GM21619 (cell line): ENCODE measurements at regions not wholly inside any gene's neighbourhood (a gene's known extent, or its start where the extent isn't known, plus 50 kb on each side); places are given as distances from the start of the nearest gene placed in this dataset.
A peak's percentile ranks its signal among the peaks of the same experiment; 100 is the strongest.
"Not testable (repeated sequence)": the region's sequence is repeated elsewhere in the genome, so short reads cannot be mapped to it uniquely, and the experiment has no call there.

Experiments
- ATAC-seq: cut with Tn5 transposase; IDR thresholded peaks from one replicate; pipeline ENCODE4 v1.9.1; 2021; ENCODE audit not compliant: unreplicated experiment

DNA sequence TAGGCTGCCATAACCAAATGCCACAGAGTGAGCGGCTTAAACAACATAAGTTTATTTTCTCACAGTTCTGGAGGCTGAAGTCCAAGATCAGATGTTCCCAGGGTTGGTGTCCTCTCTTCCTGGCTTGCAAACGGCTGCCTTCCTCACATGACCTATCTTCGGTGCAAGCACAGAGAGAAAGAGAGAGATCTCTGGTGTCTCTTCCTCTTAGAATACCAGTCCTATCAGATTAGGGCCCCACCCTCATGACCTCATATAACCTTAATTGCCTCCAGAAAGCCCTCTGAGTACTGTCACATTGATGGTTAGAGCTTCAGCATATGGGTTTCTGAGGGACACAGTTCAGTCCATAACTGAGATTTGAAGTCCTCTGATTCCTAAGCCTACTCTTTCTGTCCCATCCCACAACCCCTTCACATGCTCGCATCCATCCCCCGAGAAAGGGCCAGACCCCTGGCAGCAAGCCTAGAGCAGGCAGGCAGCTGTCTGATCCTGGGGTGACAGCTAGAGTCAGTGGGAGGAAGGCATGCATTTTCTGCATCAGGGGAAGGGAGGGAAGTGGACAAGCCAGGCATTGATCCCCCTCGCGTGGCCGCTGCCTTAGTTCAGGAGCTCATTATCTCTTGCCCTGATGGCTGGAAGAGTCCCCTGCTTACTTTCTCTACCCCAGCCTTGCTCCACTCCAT is 114.1 kb downstream of the FAR1 start:
- ATAC-seq, result no peak

DNA sequence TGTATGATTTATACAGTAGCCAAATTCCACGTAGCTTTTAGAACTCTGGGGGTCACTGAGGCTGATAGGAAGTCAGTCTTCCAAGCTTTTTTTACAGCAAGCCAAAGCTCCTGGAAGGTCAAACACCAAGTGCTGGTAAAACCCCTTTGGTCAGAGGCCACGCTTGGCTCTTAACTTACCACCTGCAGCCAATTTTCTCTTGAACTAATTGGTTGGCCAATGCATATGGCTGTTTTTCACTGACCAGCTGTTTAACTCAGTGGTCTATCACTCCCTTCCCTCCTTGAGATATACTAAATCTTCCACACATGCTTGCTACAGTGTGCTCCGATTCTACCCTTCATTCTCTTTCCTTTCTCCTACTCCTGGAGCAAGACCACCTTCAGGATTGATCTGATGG is 116.0 kb downstream of the FAR1 start:
- ATAC-seq, result no peak

GRCh38 chr11:13784855-13785254 is 116.4 kb downstream of the FAR1 start:
- ATAC-seq, result no peak

GRCh38 chr11:13786688-13787087 is 118.2 kb downstream of the FAR1 start:
- ATAC-seq, result no peak

DNA sequence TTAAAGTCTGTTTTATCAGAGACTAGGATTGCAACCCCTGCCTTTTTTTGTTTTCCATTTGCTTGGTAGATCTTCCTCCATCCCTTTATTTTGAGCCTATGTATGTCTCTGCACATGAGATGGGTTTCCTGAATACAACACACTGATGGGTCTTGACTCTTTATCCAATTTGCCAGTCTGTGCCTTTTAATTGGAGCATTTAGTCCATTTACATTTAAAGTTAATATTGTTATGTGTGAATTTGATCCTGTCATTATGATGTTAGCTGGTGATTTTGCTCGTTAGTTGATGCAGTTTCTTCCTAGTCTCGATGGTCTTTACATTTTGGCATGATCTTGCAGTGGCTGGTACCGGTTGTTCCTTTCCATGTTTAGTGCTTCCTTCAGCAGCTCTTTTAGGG is 129.1 kb downstream of the FAR1 start:
- ATAC-seq, result not testable (repeated sequence)

GRCh38 chr11:13800901-13801300 is 132.4 kb downstream of the FAR1 start:
- no peak for ATAC-seq

GRCh38 chr11:13818325-13818724 is 144.2 kb upstream of the SPON1 start:
- no peak for ATAC-seq

GRCh38 chr11:13826505-13827278 is 135.8 kb upstream of the SPON1 start:
- ATAC-seq, result no peak

GRCh38 chr11:13831696-13832095 is 130.8 kb upstream of the SPON1 start:
- ATAC-seq, result no peak

DNA sequence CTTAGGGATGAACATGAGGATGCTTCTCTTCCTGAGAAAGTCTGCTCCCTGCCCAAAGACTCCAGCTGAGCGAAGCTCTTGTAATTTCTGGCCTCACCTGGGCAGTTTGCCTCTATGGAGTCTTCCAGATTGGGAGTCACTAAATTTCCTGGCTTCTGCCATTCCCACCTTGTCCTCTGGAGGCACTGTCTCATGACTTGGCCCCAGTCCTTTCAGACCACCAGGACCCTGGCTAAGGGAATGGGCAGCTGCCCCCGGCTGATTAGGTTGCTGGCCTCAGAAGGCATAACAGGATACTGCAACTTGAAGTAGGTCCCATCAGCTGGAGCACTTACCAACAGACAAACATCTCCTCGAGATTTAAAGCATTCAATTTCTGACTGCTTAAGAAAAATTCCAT is 128.1 kb upstream of the SPON1 start:
- no peak for ATAC-seq

GRCh38 chr11:13836666-13837065 is 125.9 kb upstream of the SPON1 start:
- no peak for ATAC-seq

- ATAC-seq, result no peak
Measured at GRCh38 chr11:13837286-13837685, 125.2 kb upstream of the SPON1 start.

GRCh38 chr11:13841393-13841792 is 121.1 kb upstream of the SPON1 start:
- no peak for ATAC-seq

GRCh38 chr11:13848031-13848430 is 114.5 kb upstream of the SPON1 start:
- no peak for ATAC-seq

GRCh38 chr11:13850231-13851005 is 112.1 kb upstream of the SPON1 start:
- ATAC-seq, result no peak

- ATAC-seq, result no peak
Measured at GRCh38 chr11:13851691-13852090, 110.8 kb upstream of the SPON1 start.

GRCh38 chr11:13852481-13852880 is 110.0 kb upstream of the SPON1 start:
- ATAC-seq, result no peak

GRCh38 chr11:13857828-13858227 is 104.7 kb upstream of the SPON1 start:
- no peak for ATAC-seq

DNA sequence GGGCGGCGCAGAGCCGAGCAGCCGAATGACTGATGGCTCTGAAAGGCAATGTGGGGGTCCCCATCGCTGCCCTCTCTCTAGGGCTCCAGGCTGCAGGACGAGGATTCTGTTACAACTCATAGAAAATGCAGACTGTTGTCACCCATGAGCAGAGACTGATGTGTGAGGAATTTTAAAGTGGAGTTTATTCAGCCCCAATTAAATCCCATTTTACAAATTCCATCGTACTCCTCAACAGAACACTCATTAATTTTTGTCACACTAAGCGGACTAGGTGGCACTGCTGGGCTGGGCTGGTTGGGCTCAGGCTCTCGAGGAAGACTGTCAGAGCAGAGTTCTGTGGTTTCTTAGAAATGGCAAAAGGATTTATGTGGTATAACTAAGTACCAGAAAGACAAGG is 102.6 kb upstream of the SPON1 start:
- ATAC-seq, result no peak

DNA sequence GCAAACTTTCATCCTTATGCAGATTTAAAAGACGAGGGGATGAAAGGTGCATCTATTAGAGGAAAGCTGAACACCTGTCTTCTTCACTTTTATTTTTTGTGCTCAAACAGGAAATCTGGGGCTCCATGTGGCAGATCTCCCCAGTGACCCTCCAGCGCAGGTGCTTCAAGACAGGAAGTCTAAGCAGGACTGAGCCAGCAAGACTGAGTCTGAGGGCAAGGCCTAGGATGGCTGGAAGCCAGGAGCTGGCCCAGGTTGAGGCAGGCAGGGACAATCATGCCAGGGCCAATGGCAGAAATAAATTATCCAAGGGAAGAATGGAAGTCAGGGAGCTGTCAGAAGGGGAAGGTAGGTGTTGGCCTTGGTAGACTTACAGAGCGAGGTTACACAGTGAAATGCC is 101.1 kb upstream of the SPON1 start:
- ATAC-seq, result peak; percentile 63

GRCh38 chr11:13862845-13863392 is 99.6 kb upstream of the SPON1 start:
- no peak for ATAC-seq
